IMR-90 (cell line): ENCODE measurements at regions not wholly inside any gene's neighbourhood (a gene's known extent, or its start where the extent isn't known, plus 50 kb on each side); places are given as distances from the start of the nearest gene placed in this dataset.

Experiments used
- BHLHE40 ChIP-seq: fragments of 150-350 bp; IDR thresholded peaks from 2 replicates; pipeline ENCODE4 v1.6.1; 2016; ENCODE audit warnings: mild to moderate bottlenecking, low read depth, low read length
- CEBPB ChIP-seq: IDR thresholded peaks from 2 replicates; pipeline ENCODE4 v1.6.1; 2012; ENCODE audit warnings: low read depth, low read length, improper control_type of control experiment
- CHD1 ChIP-seq: IDR thresholded peaks from 2 replicates; pipeline ENCODE4 v1.6.1; 2012; ENCODE audit warnings: low read depth, low read length, improper control_type of control experiment
- CTCF ChIP-seq: conservative IDR thresholded peaks from 2 replicates; pipeline ENCODE4 v1.5.1; 2012; ENCODE audit warnings: mild to moderate bottlenecking, low read depth, low read length, improper control_type of control experiment
- FOS ChIP-seq: fragments of 150-350 bp; IDR thresholded peaks from 2 replicates; pipeline ENCODE4 v1.6.1; 2016; ENCODE audit warnings: low read depth, low read length
- MAFK ChIP-seq: IDR thresholded peaks from 2 replicates; pipeline ENCODE4 v1.6.1; 2012; ENCODE audit warnings: low read depth, low read length, improper control_type of control experiment
- MAZ ChIP-seq: IDR thresholded peaks from 2 replicates; pipeline ENCODE4 v1.6.1; 2012; ENCODE audit warnings: low read depth, mild to moderate bottlenecking, low read length, improper control_type of control experiment, moderate library complexity, borderline replicate concordance
- MXI1 ChIP-seq: IDR thresholded peaks from 2 replicates; pipeline ENCODE4 v1.6.1; 2012; ENCODE audit warnings: low read depth, mild to moderate bottlenecking, low read length, moderate library complexity, borderline replicate concordance
- POLR2A ChIP-seq: IDR thresholded peaks from 2 replicates; pipeline ENCODE4 v1.6.1; 2012; ENCODE audit warnings: mild to moderate bottlenecking, low read depth, low read length
- RAD21 ChIP-seq: IDR thresholded peaks from 2 replicates; pipeline ENCODE4 v1.6.1; 2012; ENCODE audit warnings: low read length, improper control_type of control experiment
- RCOR1 ChIP-seq: IDR thresholded peaks from 2 replicates; pipeline ENCODE4 v1.6.1; 2012; ENCODE audit warnings: mild to moderate bottlenecking, low read length, improper control_type of control experiment; ENCODE audit not compliant: insufficient replicate concordance
- SMC3 ChIP-seq: fragments of 150-350 bp; IDR thresholded peaks from 2 replicates; pipeline ENCODE4 v1.6.1; 2016; ENCODE audit warnings: low read depth, mild to moderate bottlenecking, antibody characterized with exemption, low read length, moderate library complexity
- TF ChIP-seq, protein P1 (sequence below): fragments of 150-350 bp; IDR thresholded peaks from 2 replicates; pipeline ENCODE4 v1.6.1; 2017; ENCODE audit warnings: mild to moderate bottlenecking, antibody characterized with exemption, low read length, low read depth
- TF ChIP-seq, protein P2 (sequence below): fragments of 150-350 bp; IDR thresholded peaks from 2 replicates; pipeline ENCODE4 v1.6.1; 2016; ENCODE audit warnings: low read depth, mild to moderate bottlenecking, low read length, moderate library complexity, borderline replicate concordance

- TF ChIP-seq MAFK = no peak
- no peak for TF ChIP-seq MXI1
- no peak for TF ChIP-seq CTCF
- no peak for TF ChIP-seq BHLHE40
- TF ChIP-seq SMC3 = no peak
- no peak for TF ChIP-seq RAD21
- TF ChIP-seq FOS = no peak
- TF ChIP-seq, protein P1, sequence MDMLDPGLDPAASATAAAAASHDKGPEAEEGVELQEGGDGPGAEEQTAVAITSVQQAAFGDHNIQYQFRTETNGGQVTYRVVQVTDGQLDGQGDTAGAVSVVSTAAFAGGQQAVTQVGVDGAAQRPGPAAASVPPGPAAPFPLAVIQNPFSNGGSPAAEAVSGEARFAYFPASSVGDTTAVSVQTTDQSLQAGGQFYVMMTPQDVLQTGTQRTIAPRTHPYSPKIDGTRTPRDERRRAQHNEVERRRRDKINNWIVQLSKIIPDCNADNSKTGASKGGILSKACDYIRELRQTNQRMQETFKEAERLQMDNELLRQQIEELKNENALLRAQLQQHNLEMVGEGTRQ = no peak
- TF ChIP-seq CHD1 = no peak
- no peak for TF ChIP-seq POLR2A
- TF ChIP-seq RCOR1 = no peak
- TF ChIP-seq MAZ = no peak
- no peak for TF ChIP-seq CEBPB
- TF ChIP-seq, protein P2, sequence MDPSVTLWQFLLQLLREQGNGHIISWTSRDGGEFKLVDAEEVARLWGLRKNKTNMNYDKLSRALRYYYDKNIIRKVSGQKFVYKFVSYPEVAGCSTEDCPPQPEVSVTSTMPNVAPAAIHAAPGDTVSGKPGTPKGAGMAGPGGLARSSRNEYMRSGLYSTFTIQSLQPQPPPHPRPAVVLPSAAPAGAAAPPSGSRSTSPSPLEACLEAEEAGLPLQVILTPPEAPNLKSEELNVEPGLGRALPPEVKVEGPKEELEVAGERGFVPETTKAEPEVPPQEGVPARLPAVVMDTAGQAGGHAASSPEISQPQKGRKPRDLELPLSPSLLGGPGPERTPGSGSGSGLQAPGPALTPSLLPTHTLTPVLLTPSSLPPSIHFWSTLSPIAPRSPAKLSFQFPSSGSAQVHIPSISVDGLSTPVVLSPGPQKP = no peak
Observed at GRCh38 chr19:23561341-23561740, 125.7 kb downstream of the ZNF675 start.
